Ishikawa (cell line): ENCODE measurements at regions not wholly inside any gene's neighbourhood (a gene's known extent, or its start where the extent isn't known, plus 50 kb on each side); places are given as distances from the start of the nearest gene placed in this dataset.

Source experiments
- FOXM1 ChIP-seq: IDR thresholded peaks from 2 replicates; pipeline ENCODE4 v1.6.1; 2012; ENCODE audit warnings: low read depth, borderline replicate concordance
- RAD21 ChIP-seq: IDR thresholded peaks from 2 replicates; pipeline ENCODE4 v1.6.1; 2012; ENCODE audit warnings: low read depth
- TAF1 ChIP-seq: IDR thresholded peaks from 2 replicates; pipeline ENCODE4 v1.6.1; 2012; ENCODE audit warnings: low read depth, mild to moderate bottlenecking
- TCF12 ChIP-seq: IDR thresholded peaks from 2 replicates; pipeline ENCODE4 v1.6.1; 2012; ENCODE audit warnings: low read depth
- TEAD4 ChIP-seq: IDR thresholded peaks from 2 replicates; pipeline ENCODE4 v1.6.1; 2012
- YY1 ChIP-seq: IDR thresholded peaks from 2 replicates; pipeline ENCODE4 v1.6.1; 2012; ENCODE audit warnings: low read depth
- TF ChIP-seq, protein P1 (sequence below): IDR thresholded peaks from 2 replicates; pipeline ENCODE4 v1.6.1; 2012; ENCODE audit warnings: low read depth, mild to moderate bottlenecking

DNA sequence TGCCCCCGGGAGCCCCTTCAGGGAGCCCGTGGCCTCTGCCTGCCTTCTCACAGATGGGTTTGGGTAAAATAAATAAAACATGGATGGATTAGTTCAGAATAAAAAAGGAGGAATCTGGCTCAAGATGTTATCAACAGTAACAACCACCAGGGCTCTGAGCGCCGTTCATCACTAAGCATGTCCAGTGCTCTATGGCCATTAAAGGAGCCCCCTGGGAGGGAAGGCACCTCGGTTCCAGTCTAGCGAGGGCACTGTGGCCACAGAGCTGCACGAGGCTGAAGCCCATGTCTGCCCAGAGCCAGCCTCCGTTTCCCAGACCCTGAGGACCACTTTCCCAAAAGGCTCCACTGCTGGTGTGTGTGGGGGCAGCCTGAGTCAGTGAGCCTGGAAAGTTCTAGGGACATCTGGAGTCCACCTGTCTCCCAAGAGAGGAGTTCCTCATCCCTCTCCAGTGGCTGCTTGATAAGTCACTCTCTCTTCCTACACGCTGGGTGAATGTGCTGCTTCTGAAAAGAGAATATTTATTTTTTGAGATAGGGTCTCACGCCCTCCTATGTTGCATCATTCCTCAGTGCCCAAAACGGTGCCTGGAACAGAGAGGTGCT is 614.6 kb downstream of the TBC1D22A start:
- TF ChIP-seq TCF12 (no peak), TEAD4 (no peak), FOXM1 (no peak), TAF1 (no peak), RAD21 (no peak), YY1 (no peak)
- TF ChIP-seq, protein P1, sequence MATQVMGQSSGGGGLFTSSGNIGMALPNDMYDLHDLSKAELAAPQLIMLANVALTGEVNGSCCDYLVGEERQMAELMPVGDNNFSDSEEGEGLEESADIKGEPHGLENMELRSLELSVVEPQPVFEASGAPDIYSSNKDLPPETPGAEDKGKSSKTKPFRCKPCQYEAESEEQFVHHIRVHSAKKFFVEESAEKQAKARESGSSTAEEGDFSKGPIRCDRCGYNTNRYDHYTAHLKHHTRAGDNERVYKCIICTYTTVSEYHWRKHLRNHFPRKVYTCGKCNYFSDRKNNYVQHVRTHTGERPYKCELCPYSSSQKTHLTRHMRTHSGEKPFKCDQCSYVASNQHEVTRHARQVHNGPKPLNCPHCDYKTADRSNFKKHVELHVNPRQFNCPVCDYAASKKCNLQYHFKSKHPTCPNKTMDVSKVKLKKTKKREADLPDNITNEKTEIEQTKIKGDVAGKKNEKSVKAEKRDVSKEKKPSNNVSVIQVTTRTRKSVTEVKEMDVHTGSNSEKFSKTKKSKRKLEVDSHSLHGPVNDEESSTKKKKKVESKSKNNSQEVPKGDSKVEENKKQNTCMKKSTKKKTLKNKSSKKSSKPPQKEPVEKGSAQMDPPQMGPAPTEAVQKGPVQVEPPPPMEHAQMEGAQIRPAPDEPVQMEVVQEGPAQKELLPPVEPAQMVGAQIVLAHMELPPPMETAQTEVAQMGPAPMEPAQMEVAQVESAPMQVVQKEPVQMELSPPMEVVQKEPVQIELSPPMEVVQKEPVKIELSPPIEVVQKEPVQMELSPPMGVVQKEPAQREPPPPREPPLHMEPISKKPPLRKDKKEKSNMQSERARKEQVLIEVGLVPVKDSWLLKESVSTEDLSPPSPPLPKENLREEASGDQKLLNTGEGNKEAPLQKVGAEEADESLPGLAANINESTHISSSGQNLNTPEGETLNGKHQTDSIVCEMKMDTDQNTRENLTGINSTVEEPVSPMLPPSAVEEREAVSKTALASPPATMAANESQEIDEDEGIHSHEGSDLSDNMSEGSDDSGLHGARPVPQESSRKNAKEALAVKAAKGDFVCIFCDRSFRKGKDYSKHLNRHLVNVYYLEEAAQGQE = no peak
